Activated CD4-positive, CD25-positive, alpha-beta regulatory T cell treated with anti-CD3 and anti-CD28 coated beads, Interleukin-2, amount 50 U/mL, for 24 hours (primary cell): ENCODE measurements at regions not wholly inside any gene's neighbourhood (a gene's known extent, or its start where the extent isn't known, plus 50 kb on each side); places are given as distances from the start of the nearest gene placed in this dataset.

Source experiments
- ATAC-seq, 2 donors: fragments of 150-1000 bp; cut with Tn5 transposase; one replicate each; pipeline ENCODE4 v1.10.0; 2021; ENCODE audit warnings: mild to moderate bottlenecking in 1 of 2, moderate library complexity in 1 of 2

DNA sequence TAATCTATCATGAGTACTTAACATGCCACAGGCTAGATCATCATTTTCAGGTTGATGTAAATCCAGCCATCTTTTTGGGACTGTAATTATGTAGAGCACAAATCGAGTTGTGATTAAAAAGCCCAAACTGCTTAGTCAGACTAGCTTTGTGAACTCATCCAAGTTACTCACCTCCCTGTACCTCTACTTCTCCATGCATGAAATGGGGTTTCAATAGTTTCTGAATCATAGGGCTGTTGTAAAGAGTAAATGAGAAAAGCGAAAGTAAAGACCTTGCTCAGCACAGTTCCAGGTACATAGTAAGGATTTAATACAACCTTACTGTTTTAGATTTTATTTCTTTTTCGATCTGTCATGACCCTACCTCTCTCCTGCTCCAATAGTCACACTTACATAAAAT, 85.6 kb upstream of the GAP43 start:
- ATAC-seq: peak in 1 of 2 donors; percentile 45

GRCh38 chr3:115547207-115547606, 76.1 kb upstream of the GAP43 start:
- no peak for ATAC-seq

GRCh38 chr3:115548611-115549010, 74.7 kb upstream of the GAP43 start:
- ATAC-seq: no peak

DNA sequence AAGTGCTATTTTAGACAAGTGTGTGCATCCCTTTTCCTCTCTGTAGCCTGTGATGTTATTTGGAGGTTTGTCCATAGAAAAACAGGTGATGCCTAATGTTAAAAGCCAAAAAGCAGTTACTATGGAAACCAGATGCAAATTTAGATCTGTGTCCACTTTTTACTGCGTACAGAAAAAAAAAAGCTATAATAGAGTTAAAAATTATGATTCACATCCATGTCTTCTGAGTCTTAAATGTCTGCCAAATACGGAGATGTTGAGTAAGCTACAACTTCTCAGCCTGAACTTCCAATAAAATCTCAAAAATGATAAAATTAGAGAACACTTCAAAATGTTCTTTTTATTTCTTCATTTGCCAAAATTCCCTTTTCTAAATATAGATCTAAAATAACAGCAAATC, 74.2 kb upstream of the GAP43 start:
- no peak for ATAC-seq

- no peak for ATAC-seq
These were observed 73.0 kb upstream of the GAP43 start for GRCh38 chr3:115550285-115550761.

GRCh38 chr3:115551016-115551415, 72.3 kb upstream of the GAP43 start:
- no peak for ATAC-seq

GRCh38 chr3:115552007-115552406, 71.3 kb upstream of the GAP43 start:
- ATAC-seq: no peak

GRCh38 chr3:115553796-115554486, 69.4 kb upstream of the GAP43 start:
- no peak for ATAC-seq

- ATAC-seq: no peak
These were observed 68.9 kb upstream of the GAP43 start for GRCh38 chr3:115554487-115554807.

- ATAC-seq: peak in 1 of 2 donors; percentile 17
These were observed 60.6 kb upstream of the GAP43 start for GRCh38 chr3:115562636-115563267.

DNA sequence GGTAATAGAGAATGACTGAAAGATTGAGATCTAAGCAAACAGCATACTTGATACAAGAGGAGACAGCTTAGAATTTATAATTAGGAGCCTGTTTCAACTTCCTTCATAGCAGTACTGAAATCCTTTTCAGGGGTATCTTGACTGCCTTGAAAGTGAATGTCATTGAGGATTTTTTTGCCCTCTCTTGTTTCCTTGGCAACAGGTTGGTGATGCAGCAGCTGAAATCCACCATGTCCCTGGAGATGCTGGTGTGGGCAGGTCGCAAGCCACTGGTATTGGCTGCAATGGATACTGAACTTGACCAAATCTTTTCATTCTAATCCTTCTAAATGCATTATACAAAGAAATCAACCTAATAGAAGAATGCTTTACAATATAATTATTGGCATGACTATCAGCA, 59.3 kb upstream of the GAP43 start:
- ATAC-seq: no peak

DNA sequence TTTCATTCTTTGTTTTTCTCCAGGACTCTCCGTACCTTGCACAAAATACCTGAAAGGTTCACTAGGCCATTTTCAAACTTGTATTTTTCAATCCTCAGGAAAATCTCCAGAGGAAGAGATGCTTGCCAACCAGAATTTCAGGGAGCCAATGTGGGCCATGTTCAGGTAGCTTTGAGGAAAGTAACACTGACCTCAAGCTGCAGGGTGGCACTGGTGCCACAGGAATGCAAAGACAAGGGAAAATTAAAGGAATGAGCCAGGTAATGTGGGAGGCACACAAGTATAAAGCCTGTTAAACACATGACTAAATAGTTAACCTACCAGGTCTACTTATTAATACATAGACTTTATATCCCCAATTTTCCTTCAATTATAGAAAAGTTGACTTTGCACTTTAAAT, 51.9 kb upstream of the GAP43 start:
- no peak for ATAC-seq
